Uterus (tissue), 2 donors: ENCODE measurements at regions not wholly inside any gene's neighbourhood (a gene's known extent, or its start where the extent isn't known, plus 50 kb on each side); places are given as distances from the start of the nearest gene placed in this dataset.

Experiments used
- CTCF ChIP-seq, 4 experiments: fragments of 200-600 bp in 2 of 4; fragments of 450-650 bp in 2 of 4; sonication (generic) in 2 of 4; IDR thresholded peaks; one replicate each; pipeline ENCODE4 v1.5.1; 2016 to 2019; ENCODE audit warnings: antibody characterized with exemption in 4 of 4, mild to moderate bottlenecking in 2 of 4, moderate library complexity in 1 of 4
- POLR2A ChIP-seq, 2 donors: fragments of 450-650 bp; IDR thresholded peaks; one replicate each; pipeline ENCODE4 v1.6.1; 2016; ENCODE audit warnings: antibody characterized with exemption in 2 of 2, mild to moderate bottlenecking in 1 of 2, moderate library complexity in 1 of 2

- no peak for TF ChIP-seq POLR2A (IDR thresholded peaks at IDR 0.05)
- no peak for TF ChIP-seq CTCF (IDR thresholded peaks at IDR 0.05)
Observed at GRCh38 chr10:23777153-23777552, 338.3 kb downstream of the OTUD1 start.
